ENCODE measurements at regions not wholly inside any gene's neighbourhood (a gene's known extent, or its start where the extent isn't known, plus 50 kb on each side); places are given as distances from the start of the nearest gene placed in this dataset.

- H3K27ac ChIP-seq (ENCODE audit: insufficient read depth, low read length): no peak overlapping the region
- no peaks in the 10 kb centered on the region for H3K36me3 ChIP-seq (ENCODE audit: control insufficient read depth, insufficient read depth, low read length)
- no peak overlapping the region for H3K4me3 ChIP-seq (replicated peaks in 1 of 4; ENCODE audit: control extremely low read depth in 1 of 4, insufficient read depth in 1 of 4, low read depth in 3 of 4, low read length in 4 of 4)
- TF ChIP-seq CTCF (conservative IDR thresholded peaks at IDR 0.05 in 1 of 2, IDR thresholded peaks at IDR 0.05 in 1 of 2; ENCODE audit: low read depth in 1 of 2, low read length in 2 of 2): no peak
- TF ChIP-seq EZH2 (IDR thresholded peaks at IDR 0.05; ENCODE audit: low read length, missing control alignments): no peak
- no peaks in the 10 kb centered on the region for H3K27me3 ChIP-seq (ENCODE audit: control insufficient read depth, insufficient read depth, low read length)
- H2AFZ ChIP-seq (ENCODE audit: low read length): no peak overlapping the region
- H4K20me1 ChIP-seq (ENCODE audit: control insufficient read depth, extremely low read depth, insufficient read depth, low read length): no peaks in the 10 kb centered on the region
- no peaks in the 10 kb centered on the region for H3K4me1 ChIP-seq (ENCODE audit: control insufficient read depth, extremely low read depth, insufficient read depth, low read length)
- H3K79me2 ChIP-seq (ENCODE audit: control insufficient read depth, insufficient read depth, low read length): no peaks in the 10 kb centered on the region
- DNase-seq (ENCODE audit: low read depth in 2 of 2): no peak
- H3K9ac ChIP-seq (ENCODE audit: insufficient read depth, low read length): no peak overlapping the region
- H3K9me3 ChIP-seq (ENCODE audit: control insufficient read depth, insufficient read depth, low read depth, low read length): no peaks in the 10 kb centered on the region
- no peak overlapping the region for H3K4me2 ChIP-seq (ENCODE audit: extremely low read depth, insufficient read depth, low read length)
These were observed 211.6 kb downstream of the PTH2R start for GRCh38 chr2:208618220-208618619.

- H3K36me3 ChIP-seq (ENCODE audit: control insufficient read depth, insufficient read depth, low read length): no peaks in the 10 kb centered on the region
- H3K27ac ChIP-seq (ENCODE audit: insufficient read depth, low read length): no peak overlapping the region
- H3K9me3 ChIP-seq (ENCODE audit: control insufficient read depth, insufficient read depth, low read depth, low read length): no peaks in the 10 kb centered on the region
- no peak overlapping the region for H2AFZ ChIP-seq (ENCODE audit: low read length)
- no peaks in the 10 kb centered on the region for H3K27me3 ChIP-seq (ENCODE audit: control insufficient read depth, insufficient read depth, low read length)
- TF ChIP-seq CTCF (conservative IDR thresholded peaks at IDR 0.05 in 1 of 2, IDR thresholded peaks at IDR 0.05 in 1 of 2; ENCODE audit: low read depth in 1 of 2, low read length in 2 of 2) (no peak), EZH2 (IDR thresholded peaks at IDR 0.05; ENCODE audit: low read length, missing control alignments) (no peak)
- H4K20me1 ChIP-seq (ENCODE audit: control insufficient read depth, extremely low read depth, insufficient read depth, low read length): no peaks in the 10 kb centered on the region
- no peak for DNase-seq (ENCODE audit: low read depth in 2 of 2)
- H3K4me1 ChIP-seq (ENCODE audit: control insufficient read depth, extremely low read depth, insufficient read depth, low read length): no peaks in the 10 kb centered on the region
- H3K9ac ChIP-seq (ENCODE audit: insufficient read depth, low read length): no peak overlapping the region
- no peaks in the 10 kb centered on the region for H3K79me2 ChIP-seq (ENCODE audit: control insufficient read depth, insufficient read depth, low read length)
- H3K4me3 ChIP-seq (replicated peaks in 1 of 4; ENCODE audit: control extremely low read depth in 1 of 4, insufficient read depth in 1 of 4, low read depth in 3 of 4, low read length in 4 of 4): no peak overlapping the region
- no peak overlapping the region for H3K4me2 ChIP-seq (ENCODE audit: extremely low read depth, insufficient read depth, low read length)
These were observed 213.4 kb downstream of the PTH2R start for GRCh38 chr2:208619993-208620392.

- Histone ChIP-seq H3K27me3 (ENCODE audit: control insufficient read depth, insufficient read depth, low read length) (no peaks in the 10 kb centered on the region), H3K27ac (ENCODE audit: insufficient read depth, low read length) (no peak overlapping the region), H3K4me3 (replicated peaks in 1 of 4; ENCODE audit: control extremely low read depth in 1 of 4, insufficient read depth in 1 of 4, low read depth in 3 of 4, low read length in 4 of 4) (no peak overlapping the region), H3K4me2 (ENCODE audit: extremely low read depth, insufficient read depth, low read length) (no peak overlapping the region), H3K4me1 (ENCODE audit: control insufficient read depth, extremely low read depth, insufficient read depth, low read length) (no peaks in the 10 kb centered on the region), H3K36me3 (ENCODE audit: control insufficient read depth, insufficient read depth, low read length) (no peaks in the 10 kb centered on the region), H3K79me2 (ENCODE audit: control insufficient read depth, insufficient read depth, low read length) (no peaks in the 10 kb centered on the region), H3K9me3 (ENCODE audit: control insufficient read depth, insufficient read depth, low read depth, low read length) (no peaks in the 10 kb centered on the region), H2AFZ (ENCODE audit: low read length) (no peak overlapping the region), H4K20me1 (ENCODE audit: control insufficient read depth, extremely low read depth, insufficient read depth, low read length) (no peaks in the 10 kb centered on the region), H3K9ac (ENCODE audit: insufficient read depth, low read length) (no peak overlapping the region)
- TF ChIP-seq CTCF (conservative IDR thresholded peaks at IDR 0.05 in 1 of 2, IDR thresholded peaks at IDR 0.05 in 1 of 2; ENCODE audit: low read depth in 1 of 2, low read length in 2 of 2): no peak
- no peak for TF ChIP-seq EZH2 (IDR thresholded peaks at IDR 0.05; ENCODE audit: low read length, missing control alignments)
- DNase-seq (ENCODE audit: low read depth in 2 of 2): no peak
These were observed 213.9 kb downstream of the PTH2R start for GRCh38 chr2:208620487-208620978.
